HG02642 (cell line): ENCODE measurements at regions not wholly inside any gene's neighbourhood (a gene's known extent, or its start where the extent isn't known, plus 50 kb on each side); places are given as distances from the start of the nearest gene placed in this dataset.

Source experiments
- ATAC-seq: cut with Tn5 transposase; IDR thresholded peaks from one replicate; pipeline ENCODE4 v1.9.1; 2021; ENCODE audit warnings: mild to moderate bottlenecking; ENCODE audit not compliant: unreplicated experiment, poor library complexity

DNA sequence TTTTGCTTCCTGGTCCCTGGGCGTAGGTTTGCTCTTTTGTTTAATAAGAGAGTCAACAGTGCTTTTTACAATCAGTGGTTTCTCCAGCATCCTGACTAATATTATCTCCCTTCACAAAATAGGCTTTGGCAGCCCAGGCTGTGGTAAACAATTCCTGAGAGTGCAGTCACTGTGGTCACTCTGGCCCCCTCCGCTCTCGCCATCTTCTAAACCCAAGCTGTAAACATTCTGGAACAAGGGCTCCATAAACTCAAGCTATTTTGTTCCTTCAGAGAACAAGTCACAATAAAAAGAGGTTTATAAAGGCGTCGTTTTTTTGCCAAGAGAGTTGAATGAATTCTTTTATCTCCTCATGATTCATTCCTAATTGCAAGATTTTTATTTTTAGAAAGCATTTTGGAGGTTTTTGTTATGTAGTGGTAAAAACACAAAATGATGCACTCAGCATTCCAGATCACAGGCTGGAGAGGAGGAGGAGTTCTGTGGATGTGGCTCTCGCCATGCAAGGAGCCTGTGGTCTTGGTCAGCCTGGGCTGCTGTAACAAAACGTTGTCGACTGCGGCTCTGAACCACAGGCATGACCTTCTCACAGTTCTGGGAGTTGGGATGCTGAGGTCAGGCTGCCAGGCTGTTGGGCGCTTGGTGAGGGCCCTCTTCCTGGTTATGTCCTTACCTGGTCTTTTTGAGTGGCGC is 486.4 kb upstream of the FAT1 start:
- no peak for ATAC-seq

DNA sequence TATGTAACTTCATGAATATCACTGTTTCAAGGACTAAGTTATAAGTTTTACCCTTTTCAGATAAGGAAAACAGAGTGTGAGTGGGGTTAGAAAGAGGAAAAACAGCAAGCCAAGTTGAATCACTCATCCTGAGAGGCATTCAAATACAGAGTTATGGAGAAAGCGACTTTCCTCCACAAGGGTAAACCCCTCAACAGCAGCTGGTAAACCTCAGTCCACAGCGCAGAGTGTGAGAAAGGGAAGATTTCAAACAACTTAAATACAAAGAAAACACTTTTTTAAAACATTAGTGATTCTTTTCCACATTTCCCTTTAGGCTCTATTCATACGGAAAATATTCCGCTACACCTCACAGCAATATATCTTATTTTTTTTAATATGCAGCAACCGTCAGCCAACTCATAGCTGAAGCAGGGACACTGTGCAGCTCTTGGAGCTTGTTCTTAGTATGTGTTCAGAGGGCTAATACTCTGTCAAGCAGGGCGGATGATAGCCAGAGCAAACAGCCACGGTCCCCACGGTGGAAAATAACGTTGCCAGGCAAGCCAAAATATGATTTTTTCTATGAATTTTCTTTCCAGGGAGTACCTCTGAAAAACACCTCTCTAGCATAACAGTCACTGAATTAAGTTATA is 488.9 kb upstream of the FAT1 start:
- no peak for ATAC-seq

- ATAC-seq, result no peak
Observed at GRCh38 chr4:187215438-187215837, 491.8 kb upstream of the FAT1 start.

GRCh38 chr4:187218705-187219245 is 495.1 kb upstream of the FAT1 start:
- ATAC-seq, result no peak

GRCh38 chr4:187224560-187224959 is 500.9 kb upstream of the FAT1 start:
- no peak for ATAC-seq

DNA sequence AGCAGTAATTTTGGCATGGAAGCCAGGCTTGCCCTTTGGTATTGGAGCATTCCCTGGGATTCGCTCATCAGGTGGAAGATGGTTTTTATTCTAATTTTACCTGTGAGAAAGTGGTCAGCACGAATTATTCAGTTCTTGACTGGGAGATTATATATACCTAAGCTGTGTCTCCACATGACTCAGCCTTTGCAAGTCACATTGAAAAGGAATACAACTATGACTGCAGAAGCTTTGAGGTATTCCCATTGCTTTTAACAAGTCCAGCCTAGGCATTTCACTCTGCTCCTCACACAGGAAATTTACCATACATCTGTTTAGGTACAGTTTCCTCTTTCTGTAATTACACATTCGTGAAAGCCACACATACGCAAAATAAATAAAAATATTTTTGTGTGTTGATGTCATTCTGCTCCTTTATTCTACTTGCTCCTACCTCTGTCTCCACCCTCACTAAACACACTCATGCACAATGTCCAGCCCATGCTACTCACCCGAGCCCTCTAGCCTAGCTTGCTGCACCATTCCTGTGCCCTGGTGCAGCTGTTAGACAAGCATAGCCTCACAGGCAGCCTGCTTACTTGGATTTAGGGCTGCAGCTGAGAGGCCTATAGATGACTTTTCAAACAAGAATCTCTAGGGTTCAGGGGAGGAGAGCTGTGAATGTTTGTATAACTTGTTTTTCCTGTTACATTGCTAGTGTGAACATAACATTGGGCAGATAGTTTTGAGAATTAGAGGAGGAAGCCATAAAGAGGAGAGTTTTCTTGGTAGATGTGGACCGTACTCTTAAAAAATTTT is 504.4 kb upstream of the FAT1 start:
- ATAC-seq, result no peak

DNA sequence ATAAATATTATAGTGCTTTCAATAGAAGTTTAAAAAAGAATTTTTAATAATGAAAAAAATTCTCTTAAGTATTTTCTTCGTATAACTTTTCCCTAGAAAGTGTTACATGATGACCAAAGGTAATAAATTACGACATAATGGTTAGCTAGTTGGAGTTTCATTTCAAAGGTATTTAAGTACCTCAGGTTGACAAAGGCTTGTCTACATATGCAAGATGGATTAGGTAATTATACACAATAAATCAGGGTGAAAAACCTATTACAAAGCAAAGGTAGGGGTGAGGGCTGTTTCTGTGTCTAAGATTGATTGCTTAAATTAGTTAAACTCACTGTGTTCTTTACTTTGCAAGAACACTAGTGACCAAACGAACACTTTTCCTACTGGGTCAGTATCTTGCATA is 508.5 kb upstream of the FAT1 start:
- ATAC-seq, result no peak

GRCh38 chr4:187232796-187233195 is 509.1 kb upstream of the FAT1 start:
- ATAC-seq, result no peak

GRCh38 chr4:187235456-187236170 is 512.0 kb upstream of the FAT1 start:
- no peak for ATAC-seq

DNA sequence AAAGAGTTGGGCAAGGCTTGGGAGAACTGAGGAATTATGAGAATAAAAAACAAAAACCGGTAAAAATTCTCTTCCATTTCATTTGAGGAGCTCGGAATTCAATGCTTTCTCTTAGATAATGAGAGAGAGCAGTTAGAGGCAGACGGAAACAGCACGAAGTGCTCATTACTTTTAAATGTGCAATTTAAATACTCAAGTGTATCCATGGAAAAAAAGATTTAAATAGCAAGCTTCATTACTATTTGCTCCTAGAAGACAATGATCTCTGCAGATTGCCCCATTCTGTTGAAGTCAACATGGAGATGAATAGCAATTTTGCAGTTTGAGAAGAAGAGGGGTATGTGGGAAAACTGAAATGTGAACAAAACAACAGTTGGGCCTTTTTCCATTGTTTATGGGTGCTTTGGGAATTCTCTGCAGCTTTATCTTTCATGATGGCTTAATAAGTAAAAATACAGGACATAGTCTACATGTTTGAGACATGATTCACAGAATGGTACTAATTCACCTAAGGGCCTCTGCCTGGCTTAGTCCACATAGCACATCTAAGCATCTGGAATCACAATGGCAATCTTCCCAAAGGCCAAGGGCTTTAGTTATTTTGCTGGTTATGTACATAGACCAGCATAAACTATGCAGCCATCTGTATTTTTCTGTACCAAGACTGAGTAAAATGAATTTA is 512.7 kb upstream of the FAT1 start:
- ATAC-seq, result no peak

DNA sequence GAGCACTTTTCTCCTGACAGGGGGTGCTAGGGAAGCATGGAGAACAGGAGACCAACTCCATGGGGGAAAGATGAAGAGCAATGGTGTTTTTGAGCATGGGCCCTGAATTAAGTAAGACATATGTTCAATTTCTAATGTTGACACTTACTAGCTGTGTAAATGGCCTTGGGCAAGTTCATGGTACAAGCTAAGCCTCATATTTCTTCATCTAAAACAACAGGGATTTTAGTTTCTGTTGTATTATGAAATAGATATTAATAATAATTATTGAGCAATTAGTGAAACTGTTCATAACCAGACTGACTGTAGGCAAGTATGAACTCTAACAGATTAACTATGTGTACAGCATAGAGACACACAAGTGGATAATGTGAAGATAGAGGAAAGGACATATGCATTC is 515.0 kb upstream of the FAT1 start:
- ATAC-seq, result no peak

DNA sequence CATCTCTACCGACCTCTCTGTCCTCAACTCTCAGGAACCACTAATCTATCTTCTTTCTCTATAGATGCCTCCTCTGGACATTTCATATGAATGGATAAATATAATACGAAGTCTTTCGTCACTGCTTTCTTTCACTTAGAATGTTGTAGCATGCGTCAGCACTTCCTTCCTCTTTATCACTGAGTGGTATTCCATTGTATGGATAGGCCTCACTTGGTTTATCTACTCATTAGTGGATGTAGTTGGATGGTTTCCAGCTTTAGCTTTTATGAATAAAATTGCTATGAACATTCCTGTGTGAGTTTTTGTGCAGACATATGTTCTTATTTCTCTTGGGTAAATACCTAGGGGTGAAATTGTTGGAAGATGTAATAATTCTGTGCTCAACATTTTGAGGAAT is 528.2 kb upstream of the FAT1 start:
- no peak for ATAC-seq

GRCh38 chr4:187256897-187257296 is 533.2 kb upstream of the FAT1 start:
- ATAC-seq, result no peak

GRCh38 chr4:187258651-187259401 is 535.2 kb upstream of the FAT1 start:
- ATAC-seq, result no peak

- no peak for ATAC-seq
Observed at GRCh38 chr4:187268940-187269339, 545.3 kb upstream of the FAT1 start.

- ATAC-seq, result no peak
Observed at GRCh38 chr4:187270154-187270553, 546.5 kb upstream of the FAT1 start.

- no peak for ATAC-seq
Observed at GRCh38 chr4:187271848-187272247, 548.2 kb upstream of the FAT1 start.

- ATAC-seq, result no peak
Observed at GRCh38 chr4:187274153-187274552, 550.5 kb upstream of the FAT1 start.

DNA sequence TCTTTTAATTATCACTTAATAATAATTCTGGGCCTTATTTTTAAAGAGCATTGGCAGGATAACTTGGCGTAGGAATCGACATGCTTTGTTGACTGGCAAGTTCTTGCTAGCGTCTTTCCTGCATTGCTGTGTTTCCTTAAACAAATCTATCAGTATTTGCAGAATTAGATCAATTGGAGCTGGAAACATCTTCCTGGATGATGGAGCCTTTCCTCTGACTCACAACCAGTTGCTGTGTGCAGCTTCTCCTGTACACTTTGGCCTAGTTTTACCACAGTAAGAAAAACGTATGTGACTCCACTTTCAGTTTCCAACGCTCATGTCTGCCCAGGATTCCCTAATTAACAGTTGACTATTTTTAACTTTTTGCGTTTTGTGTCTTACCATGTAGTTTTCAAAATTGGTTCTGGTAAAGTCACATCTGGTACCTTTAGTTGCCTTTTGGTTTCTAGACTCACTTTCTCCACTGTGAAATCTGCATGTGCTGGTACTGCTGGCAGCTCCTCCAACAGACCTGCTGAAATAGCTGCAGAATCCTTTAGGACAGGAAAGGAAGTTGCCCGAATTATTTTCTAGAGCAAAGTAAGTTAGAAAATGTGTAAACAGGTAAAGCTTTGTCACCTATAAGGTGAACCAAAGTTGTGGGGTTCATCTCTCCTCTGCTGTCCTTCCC is 553.2 kb upstream of the FAT1 start:
- no peak for ATAC-seq
